Brain microvascular endothelial cell (primary cell): ENCODE measurements at regions not wholly inside any gene's neighbourhood (a gene's known extent, or its start where the extent isn't known, plus 50 kb on each side); places are given as distances from the start of the nearest gene placed in this dataset.
A peak's percentile ranks its signal among the peaks of the same experiment; 100 is the strongest.

ENCODE experiments used
- DNase-seq: peaks from one replicate; pipeline ENCODE4 v3.0.0-alpha.2; 2020
- H3K27ac ChIP-seq: fragments of 250-450 bp; sonication (Bioruptor Pico); 2 replicates; pipeline ENCODE4 v1.5.1; 2020; ENCODE audit warnings: mild to moderate bottlenecking, moderate library complexity
- H3K27me3 ChIP-seq: fragments of 250-450 bp; sonication (Bioruptor Pico); replicated peaks from 2 replicates; pipeline ENCODE4 v1.5.1; 2020; ENCODE audit warnings: mild to moderate bottlenecking
- H3K36me3 ChIP-seq: fragments of 250-450 bp; sonication (Bioruptor Pico); replicated peaks from 2 replicates; pipeline ENCODE4 v1.5.1; 2020; ENCODE audit warnings: mild to moderate bottlenecking
- H3K4me3 ChIP-seq: 2 replicates; pipeline ENCODE4 v1.5.1; 2011; ENCODE audit warnings: low read depth, mild to moderate bottlenecking, control low read depth, low read length, moderate library complexity
- CTCF ChIP-seq: IDR thresholded peaks from 2 replicates; pipeline ENCODE4 v1.5.1; 2011; ENCODE audit warnings: low read depth, mild to moderate bottlenecking, moderate library complexity, low read length, control low read depth, inconsistent platforms; ENCODE audit errors: missing control alignments
- in situ Hi-C: cut with HindIII; loops from 2 replicates; pipeline ENCODE4 v1.10.0; 2017; ENCODE audit warnings: low sequenced_read_pairs, low pct_ligation_motif_present

DNA sequence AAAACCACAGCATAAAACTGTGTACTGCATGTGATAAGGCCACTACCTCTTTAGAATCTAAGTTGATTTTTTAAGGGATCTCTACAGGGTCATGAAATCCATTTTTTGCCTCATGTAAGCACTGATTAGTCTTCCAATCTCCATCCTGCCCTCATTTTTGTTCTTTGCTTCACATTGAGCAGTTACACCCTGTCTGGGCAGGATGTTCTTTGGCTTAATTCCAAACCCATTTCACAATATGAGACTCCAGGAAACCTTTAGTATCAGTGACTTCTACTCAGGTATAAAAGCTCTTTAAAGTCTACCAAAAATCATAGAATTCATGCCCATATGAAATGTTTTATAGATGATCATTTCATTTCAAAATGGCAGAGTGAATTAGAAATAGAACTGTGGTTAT, 592.6 kb downstream of the TBC1D4 start:
- H3K27me3 ChIP-seq, result no peaks in the 10 kb centered on the region
- in situ Hi-C loops, result no loop called here
- no peak for DNase-seq
- H3K36me3 ChIP-seq, result no peaks in the 10 kb centered on the region
- H3K4me3 ChIP-seq, result no peak overlapping the region
- no peak for TF ChIP-seq CTCF
- no peak overlapping the region for H3K27ac ChIP-seq

- Histone ChIP-seq H3K36me3 (no peaks in the 10 kb centered on the region), H3K27ac (no peak overlapping the region), H3K4me3 (no peak overlapping the region), H3K27me3 (no peaks in the 10 kb centered on the region)
- no peak for TF ChIP-seq CTCF
- DNase-seq, result no peak
- in situ Hi-C loops, result no loop called here
Measured at GRCh38 chr13:74886502-74886901, 595.5 kb downstream of the TBC1D4 start.

DNA sequence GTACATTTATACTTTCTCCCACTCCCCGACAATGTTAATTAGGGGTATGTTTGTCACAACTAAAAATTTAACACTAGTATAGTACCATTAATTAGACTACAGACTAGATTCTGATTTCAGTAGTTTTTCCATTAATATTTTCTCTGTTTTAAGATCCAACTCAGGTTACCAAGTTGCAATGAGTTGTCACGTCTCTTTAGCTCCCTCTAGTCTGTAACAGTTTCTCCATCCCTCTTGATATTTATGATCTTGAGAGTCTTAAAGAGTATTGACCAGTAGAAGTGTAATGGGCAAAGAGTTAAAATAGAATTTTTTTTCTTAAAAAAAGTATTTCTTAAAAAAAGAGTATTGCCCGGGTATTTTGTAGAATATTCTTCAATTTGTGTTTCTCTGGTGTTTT, 598.1 kb downstream of the TBC1D4 start:
- in situ Hi-C loops, result no loop called here
- DNase-seq, result no peak
- Histone ChIP-seq H3K36me3 (no peaks in the 10 kb centered on the region), H3K27me3 (no peaks in the 10 kb centered on the region), H3K4me3 (no peak overlapping the region), H3K27ac (no peak overlapping the region)
- peak; percentile 40 for TF ChIP-seq CTCF

DNA sequence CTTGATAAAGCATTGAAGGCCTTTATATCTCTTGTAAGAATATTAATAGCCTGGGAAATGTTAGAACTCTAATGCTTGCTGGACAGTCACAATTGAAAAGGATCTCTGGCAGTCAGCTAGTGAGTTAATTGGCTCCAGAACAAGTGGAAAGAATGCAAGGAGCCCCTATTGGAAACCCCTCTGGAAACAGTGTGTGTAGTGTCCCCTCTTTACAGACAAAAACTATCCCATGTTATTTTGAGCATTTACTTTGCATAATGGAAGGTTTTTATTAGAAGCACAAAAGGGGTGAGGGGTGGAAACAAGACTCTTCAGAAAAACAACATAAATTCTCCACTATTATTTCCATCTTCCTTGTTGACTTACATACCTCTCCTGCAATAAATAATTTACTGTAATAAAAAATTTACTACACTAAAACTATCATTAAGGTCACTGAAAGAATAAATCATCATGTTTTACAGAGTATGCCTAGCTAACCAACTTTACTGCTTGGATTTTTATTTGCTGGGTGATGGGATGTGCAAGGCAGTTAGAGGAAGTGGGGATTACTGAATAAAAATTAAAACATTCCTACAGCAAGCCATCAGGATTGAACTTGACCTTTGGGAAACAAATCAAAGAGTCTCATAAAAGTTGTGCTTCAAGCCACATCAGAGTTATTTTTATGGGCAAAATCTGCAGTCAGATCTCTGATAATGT, 610.4 kb downstream of the TBC1D4 start:
- no peak for TF ChIP-seq CTCF
- Histone ChIP-seq H3K27ac (no peak overlapping the region), H3K36me3 (no peaks in the 10 kb centered on the region), H3K4me3 (no peak overlapping the region), H3K27me3 (no peaks in the 10 kb centered on the region)
- in situ Hi-C loops, result no loop called here
- DNase-seq, result no peak

DNA sequence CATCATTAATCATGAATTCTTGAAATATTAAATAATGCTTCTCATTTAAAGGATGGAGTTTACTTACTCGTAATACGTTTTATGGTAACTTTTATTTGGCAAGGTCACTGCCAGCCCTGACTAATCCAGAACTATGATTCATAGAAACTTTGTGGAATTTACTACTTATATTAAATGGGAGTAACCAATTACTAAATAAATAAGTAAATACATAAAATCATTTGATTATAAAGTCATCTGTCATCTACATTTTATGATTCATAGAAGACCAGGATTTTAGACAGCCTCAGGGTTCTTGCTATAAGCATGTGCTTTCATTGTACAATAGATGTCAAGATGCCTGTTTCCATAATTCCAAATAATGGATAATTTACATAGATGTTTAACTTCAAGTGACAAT, 611.1 kb downstream of the TBC1D4 start:
- Histone ChIP-seq H3K27me3 (no peaks in the 10 kb centered on the region), H3K4me3 (no peak overlapping the region), H3K27ac (no peak overlapping the region), H3K36me3 (no peaks in the 10 kb centered on the region)
- no peak for TF ChIP-seq CTCF
- in situ Hi-C loops, result no loop called here
- DNase-seq, result no peak

DNA sequence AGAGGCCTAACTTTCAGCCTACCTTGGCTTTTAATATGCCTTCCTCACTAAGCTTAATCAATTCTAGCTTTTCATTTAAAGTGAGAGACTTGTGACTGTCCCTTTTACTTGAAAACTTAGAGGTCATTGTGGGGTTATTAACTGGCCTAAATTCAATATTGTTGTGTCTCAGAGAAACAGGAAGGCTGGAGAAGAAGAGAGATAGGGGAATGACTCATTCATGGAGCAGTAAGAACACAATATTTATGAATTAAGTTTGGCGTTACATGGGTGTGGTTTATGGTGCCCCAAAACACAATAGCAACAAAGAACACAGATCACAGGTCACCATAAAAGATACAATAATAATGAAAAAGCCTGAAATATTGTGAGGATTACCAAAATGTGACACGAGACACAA, 612.1 kb downstream of the TBC1D4 start:
- in situ Hi-C loops, result no loop called here
- TF ChIP-seq CTCF, result no peak
- Histone ChIP-seq H3K4me3 (no peak overlapping the region), H3K27ac (peak overlapping the region; percentile 57), H3K36me3 (no peaks in the 10 kb centered on the region), H3K27me3 (no peaks in the 10 kb centered on the region)
- DNase-seq, result peak; percentile 53
